GM12878 (cell line): ENCODE measurements at regions not wholly inside any gene's neighbourhood (a gene's known extent, or its start where the extent isn't known, plus 50 kb on each side); places are given as distances from the start of the nearest gene placed in this dataset.

Experiments
- ATAC-seq: fragments of 200-7000 bp; cut with Tn5 transposase; 3 replicates; pipeline ENCODE4 v1.9.1; 2020; ENCODE audit warnings: mild to moderate bottlenecking, moderate library complexity
- BruUV-seq: library from RNA; stranded (reverse); fragments of 400-500 nt; replicated peaks from 2 replicates; lab custom pipeline; 2021; lab: Mats Ljungman, UMichigan
- CTCF ChIA-PET: fragments of 300-600 bp; sonication (Branson Sonifier 250); formaldehyde crosslinking; extraction: SDS; loops from one replicate; lab custom pipeline; 2021; ENCODE audit warnings: inconsistent platforms; lab: Yijun Ruan, JAX
- POLR2A ChIA-PET: fragments of 350-600 bp; formaldehyde crosslinking; extraction: SDS; loops from one replicate; lab custom pipeline; 2021; ENCODE audit warnings: inconsistent platforms; lab: Charles Lee
- RAD21 ChIA-PET: fragments of 300-600 bp; sonication (Branson Sonifier 250); formaldehyde crosslinking; loops from one replicate; lab custom pipeline; 2023; ENCODE audit warnings: antibody characterized with exemption; ENCODE audit not compliant: unreplicated experiment; lab: Charles Lee
- SMC1A ChIA-PET: fragments of 300-600 bp; sonication (Branson Sonifier 250); formaldehyde crosslinking; loops from one replicate; lab custom pipeline; 2023; ENCODE audit not compliant: unreplicated experiment, uncharacterized antibody; lab: Charles Lee
- DNase-seq: peaks from one replicate; pipeline ENCODE4 v3.0.0-alpha.2; 2011; ENCODE audit warnings: low read depth, low spot score
- FAIRE-seq: peaks from 3 replicates; lab custom pipeline; 2011; peaks lifted over from hg19 to GRCh38; lab: Jason Lieb, UNC
- H2AFZ ChIP-seq: 2 replicates; pipeline ENCODE4 v1.6.0; 2011; ENCODE audit warnings: low read depth, low read length, control low read depth; ENCODE audit not compliant: control insufficient read depth
- H3K27ac ChIP-seq: 2 replicates; pipeline ENCODE4 v1.5.1; 2011; ENCODE audit warnings: control low read depth; ENCODE audit not compliant: control insufficient read depth, insufficient read depth
- H3K27me3 ChIP-seq, 2 experiments: replicated peaks in 1 of 2; 2 replicates each; pipeline versions ENCODE4 v1.6.0 to v1.6.1; 2011; ENCODE audit warnings: low read length in 1 of 2; ENCODE audit not compliant: control insufficient read depth in 2 of 2, insufficient read depth in 2 of 2
- H3K36me3 ChIP-seq, 2 experiments: 2 replicates each; pipeline ENCODE4 v1.5.1; 2011; ENCODE audit warnings: low read length in 1 of 2; ENCODE audit not compliant: control insufficient read depth in 2 of 2, insufficient read depth in 2 of 2
- H3K4me1 ChIP-seq: 2 replicates; pipeline ENCODE4 v1.6.1; 2011; ENCODE audit warnings: mild to moderate bottlenecking, low read length, moderate library complexity, mixed read lengths; ENCODE audit not compliant: control insufficient read depth, insufficient read depth
- H3K4me2 ChIP-seq: 2 replicates; pipeline ENCODE4 v1.6.0; 2011; ENCODE audit warnings: control low read depth; ENCODE audit not compliant: control insufficient read depth, insufficient read depth
- H3K4me3 ChIP-seq: fragments of 200-600 bp; sonication (generic); 2 replicates; pipeline ENCODE4 v1.5.1; 2016
- H3K79me2 ChIP-seq: 2 replicates; pipeline ENCODE4 v1.6.0; 2011; ENCODE audit warnings: low read length; ENCODE audit not compliant: control insufficient read depth, insufficient read depth
- H3K9ac ChIP-seq: 2 replicates; pipeline ENCODE4 v1.8.0; 2011; ENCODE audit warnings: low read length, control low read depth, mixed read lengths; ENCODE audit not compliant: control insufficient read depth, insufficient read depth
- H3K9me3 ChIP-seq: replicated peaks from 3 replicates; pipeline ENCODE4 v1.5.1; 2011; ENCODE audit warnings: mild to moderate bottlenecking, low read length; ENCODE audit not compliant: control insufficient read depth, insufficient read depth
- H4K20me1 ChIP-seq: 2 replicates; pipeline ENCODE4 v1.6.0; 2011; ENCODE audit not compliant: control insufficient read depth, insufficient read depth
- BMI1 ChIP-seq: fragments of 450-650 bp; IDR thresholded peaks from 2 replicates; pipeline ENCODE4 v1.6.1; 2016; ENCODE audit warnings: mild to moderate bottlenecking, moderate library complexity, borderline replicate concordance
- ESRRA ChIP-seq: IDR thresholded peaks from 2 replicates; pipeline ENCODE4 v1.6.1; 2012; ENCODE audit warnings: mild to moderate bottlenecking, low read length, improper control_type of control experiment
- FOS ChIP-seq: IDR thresholded peaks from 3 replicates; pipeline ENCODE4 v1.6.1; 2011; ENCODE audit warnings: borderline replicate concordance; ENCODE audit not compliant: insufficient read length; ENCODE audit errors: extremely low read depth
- SIN3A ChIP-seq: IDR thresholded peaks from 2 replicates; pipeline ENCODE4 v1.6.1; 2012; ENCODE audit warnings: low read depth, low read length, improper control_type of control experiment
- SMAD1 ChIP-seq: fragments of 450-650 bp; IDR thresholded peaks from 2 replicates; pipeline ENCODE4 v1.6.1; 2018; ENCODE audit warnings: mild to moderate bottlenecking, low read depth; ENCODE audit not compliant: partially characterized antibody
- ZNF217 ChIP-seq: fragments of 450-650 bp; IDR thresholded peaks from 2 replicates; pipeline ENCODE4 v1.6.1; 2017; ENCODE audit warnings: antibody characterized with exemption, mild to moderate bottlenecking
- in situ Hi-C: fragments of 300-500 bp; cut with MboI; formaldehyde crosslinking; loops from 9 replicates; pipeline ENCODE4 v1.14.3; 2018; ENCODE audit warnings: mixed read lengths
- intact Hi-C: fragments of 100-400 bp; cut with micrococcal nuclease; formaldehyde crosslinking; loops from one replicate; pipeline ENCODE4 v1.14.2; 2022; ENCODE audit not compliant: unreplicated experiment
- TF ChIP-seq, protein P1 (sequence below): fragments of 450-650 bp; IDR thresholded peaks from 2 replicates; pipeline ENCODE4 v1.6.1; 2014; ENCODE audit warnings: mild to moderate bottlenecking
- TF ChIP-seq, protein P2 (sequence below): fragments of 450-650 bp; IDR thresholded peaks from 2 replicates; pipeline ENCODE4 v1.6.1; 2017; ENCODE audit warnings: mild to moderate bottlenecking

DNA sequence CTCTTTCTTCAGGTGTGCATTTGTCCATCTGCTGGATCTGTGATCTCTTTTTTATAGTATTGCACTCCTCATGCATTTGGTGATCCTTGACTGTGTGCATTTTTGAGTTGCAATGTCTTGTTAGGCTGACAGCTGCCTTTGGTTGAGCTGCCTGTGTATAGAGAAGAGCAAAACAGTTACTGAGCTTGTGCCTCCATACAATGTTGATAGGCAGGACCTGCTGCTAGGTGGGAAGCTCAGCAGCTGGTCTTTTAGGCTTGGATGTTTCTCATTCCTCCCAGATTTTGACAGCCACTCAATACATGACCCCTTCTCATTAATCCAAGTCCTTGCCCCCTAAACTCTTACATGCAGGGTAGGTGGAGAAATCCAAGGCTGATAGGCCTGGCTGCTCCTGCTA is 74.8 kb upstream of the PIAS1 start:
- DNase-seq (no peak), ATAC-seq (no peak), FAIRE-seq (no peak)
- no peak overlapping the region for H3K4me2 ChIP-seq
- ChIA-PET SMC1A (interaction anchor here (0.7 to 1.3 kb wide), 3 partner anchors 9 to 89 kb away, joined by 3 to 5 read pairs (median 4); no protein-coding TSS in a partner anchor), CTCF (interaction anchor here (1.1 to 1.2 kb wide), 2 partner anchors 176 to 183 kb away, joined by 3 read pairs; no protein-coding TSS in a partner anchor), POLR2A (no interaction called here), RAD21 (no interaction called here)
- intact Hi-C loops (no loop called here), in situ Hi-C loops (no loop called here)
- H2AFZ ChIP-seq: no peak overlapping the region
- H3K4me3 ChIP-seq: no peak overlapping the region
- no peaks in the 10 kb centered on the region for H3K36me3 ChIP-seq
- no TSS peak for BruUV-seq
- H3K79me2 ChIP-seq: no peaks in the 10 kb centered on the region
- H3K27ac ChIP-seq: no peak overlapping the region
- no peaks in the 10 kb centered on the region; the same call in 2 of the 3 replicates for H3K9me3 ChIP-seq
- no peak overlapping the region for H3K9ac ChIP-seq
- no peaks in the 10 kb centered on the region for H3K27me3 ChIP-seq
- TF ChIP-seq SIN3A (no peak), SMAD1 (no peak), ZNF217 (no peak), FOS (no peak), BMI1 (no peak), ESRRA (no peak)
- TF ChIP-seq, protein P1, sequence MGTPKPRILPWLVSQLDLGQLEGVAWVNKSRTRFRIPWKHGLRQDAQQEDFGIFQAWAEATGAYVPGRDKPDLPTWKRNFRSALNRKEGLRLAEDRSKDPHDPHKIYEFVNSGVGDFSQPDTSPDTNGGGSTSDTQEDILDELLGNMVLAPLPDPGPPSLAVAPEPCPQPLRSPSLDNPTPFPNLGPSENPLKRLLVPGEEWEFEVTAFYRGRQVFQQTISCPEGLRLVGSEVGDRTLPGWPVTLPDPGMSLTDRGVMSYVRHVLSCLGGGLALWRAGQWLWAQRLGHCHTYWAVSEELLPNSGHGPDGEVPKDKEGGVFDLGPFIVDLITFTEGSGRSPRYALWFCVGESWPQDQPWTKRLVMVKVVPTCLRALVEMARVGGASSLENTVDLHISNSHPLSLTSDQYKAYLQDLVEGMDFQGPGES: no peak
- TF ChIP-seq, protein P2, sequence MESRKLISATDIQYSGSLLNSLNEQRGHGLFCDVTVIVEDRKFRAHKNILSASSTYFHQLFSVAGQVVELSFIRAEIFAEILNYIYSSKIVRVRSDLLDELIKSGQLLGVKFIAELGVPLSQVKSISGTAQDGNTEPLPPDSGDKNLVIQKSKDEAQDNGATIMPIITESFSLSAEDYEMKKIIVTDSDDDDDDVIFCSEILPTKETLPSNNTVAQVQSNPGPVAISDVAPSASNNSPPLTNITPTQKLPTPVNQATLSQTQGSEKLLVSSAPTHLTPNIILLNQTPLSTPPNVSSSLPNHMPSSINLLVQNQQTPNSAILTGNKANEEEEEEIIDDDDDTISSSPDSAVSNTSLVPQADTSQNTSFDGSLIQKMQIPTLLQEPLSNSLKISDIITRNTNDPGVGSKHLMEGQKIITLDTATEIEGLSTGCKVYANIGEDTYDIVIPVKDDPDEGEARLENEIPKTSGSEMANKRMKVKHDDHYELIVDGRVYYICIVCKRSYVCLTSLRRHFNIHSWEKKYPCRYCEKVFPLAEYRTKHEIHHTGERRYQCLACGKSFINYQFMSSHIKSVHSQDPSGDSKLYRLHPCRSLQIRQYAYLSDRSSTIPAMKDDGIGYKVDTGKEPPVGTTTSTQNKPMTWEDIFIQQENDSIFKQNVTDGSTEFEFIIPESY: no peak
- H3K4me1 ChIP-seq: no peaks in the 10 kb centered on the region
- no peaks in the 10 kb centered on the region for H4K20me1 ChIP-seq
